GM12874 (cell line): ENCODE measurements at regions not wholly inside any gene's neighbourhood (a gene's known extent, or its start where the extent isn't known, plus 50 kb on each side); places are given as distances from the start of the nearest gene placed in this dataset.

Experiments used
- TF ChIP-seq, protein P1 (sequence below): IDR thresholded peaks from 2 replicates; pipeline ENCODE4 v1.5.1; 2011; ENCODE audit warnings: low read depth, mild to moderate bottlenecking, control low read depth, low read length, moderate library complexity; ENCODE audit not compliant: insufficient read depth

DNA sequence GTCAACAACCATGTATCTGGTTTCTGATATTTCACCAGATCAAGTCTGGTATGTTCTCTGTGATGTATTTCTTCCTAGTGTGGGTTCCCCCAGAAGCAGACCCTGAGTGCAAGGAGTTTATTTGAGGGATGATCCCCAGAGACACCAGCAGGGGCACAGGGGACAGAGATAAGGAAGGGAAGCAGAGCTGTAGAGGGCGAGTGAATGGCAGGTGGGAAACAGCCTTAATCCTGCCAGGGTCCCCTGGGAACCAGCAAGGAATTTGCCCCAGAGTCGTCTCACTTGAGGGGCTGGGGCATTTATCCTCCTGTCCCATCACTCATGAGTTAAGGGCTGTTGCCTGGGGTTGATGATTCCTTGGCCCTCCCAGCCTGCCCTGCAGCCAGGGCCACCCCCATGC lies 206.4 kb upstream of the BCOR start:
- TF ChIP-seq, protein P1, sequence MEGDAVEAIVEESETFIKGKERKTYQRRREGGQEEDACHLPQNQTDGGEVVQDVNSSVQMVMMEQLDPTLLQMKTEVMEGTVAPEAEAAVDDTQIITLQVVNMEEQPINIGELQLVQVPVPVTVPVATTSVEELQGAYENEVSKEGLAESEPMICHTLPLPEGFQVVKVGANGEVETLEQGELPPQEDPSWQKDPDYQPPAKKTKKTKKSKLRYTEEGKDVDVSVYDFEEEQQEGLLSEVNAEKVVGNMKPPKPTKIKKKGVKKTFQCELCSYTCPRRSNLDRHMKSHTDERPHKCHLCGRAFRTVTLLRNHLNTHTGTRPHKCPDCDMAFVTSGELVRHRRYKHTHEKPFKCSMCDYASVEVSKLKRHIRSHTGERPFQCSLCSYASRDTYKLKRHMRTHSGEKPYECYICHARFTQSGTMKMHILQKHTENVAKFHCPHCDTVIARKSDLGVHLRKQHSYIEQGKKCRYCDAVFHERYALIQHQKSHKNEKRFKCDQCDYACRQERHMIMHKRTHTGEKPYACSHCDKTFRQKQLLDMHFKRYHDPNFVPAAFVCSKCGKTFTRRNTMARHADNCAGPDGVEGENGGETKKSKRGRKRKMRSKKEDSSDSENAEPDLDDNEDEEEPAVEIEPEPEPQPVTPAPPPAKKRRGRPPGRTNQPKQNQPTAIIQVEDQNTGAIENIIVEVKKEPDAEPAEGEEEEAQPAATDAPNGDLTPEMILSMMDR: no peak

DNA sequence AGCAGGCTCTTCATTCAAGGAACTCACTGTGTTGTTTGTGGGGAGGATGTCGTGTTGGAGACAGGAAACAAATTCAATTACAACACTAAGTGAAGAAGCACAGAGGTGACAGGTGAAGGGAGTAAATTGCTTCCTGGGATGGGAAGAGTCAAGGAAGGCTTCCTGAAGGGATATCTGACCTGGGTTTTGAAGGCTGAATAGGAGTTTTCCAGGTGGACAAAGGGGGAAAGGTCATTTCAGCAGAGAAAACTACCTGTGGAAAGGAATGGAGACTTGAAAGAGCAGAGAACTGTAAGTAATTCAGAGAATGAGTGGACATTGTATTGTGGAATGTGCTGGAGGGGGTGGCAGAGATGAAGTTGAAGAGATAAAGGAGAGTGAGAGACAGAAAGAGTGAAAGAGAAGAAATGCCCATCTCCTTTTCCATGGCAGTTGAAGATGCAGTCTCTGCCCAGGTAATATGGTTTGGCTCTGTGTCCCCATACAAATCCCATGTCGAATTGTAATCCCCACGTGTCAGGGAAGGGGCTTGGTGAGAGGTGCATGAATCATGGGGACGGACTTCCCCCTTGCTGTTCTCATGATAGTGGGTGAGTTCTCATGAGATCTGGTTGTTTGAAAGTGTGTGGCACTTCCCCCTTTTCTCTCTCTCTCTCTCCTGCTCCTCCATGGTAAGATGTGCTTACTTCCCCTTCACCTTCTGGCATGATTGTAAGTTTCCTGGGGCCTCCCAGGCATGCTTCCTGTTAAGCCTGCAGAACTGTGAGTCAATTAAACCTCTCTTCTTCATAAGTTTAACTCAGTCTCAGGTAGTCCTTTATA lies 205.7 kb upstream of the BCOR start:
- TF ChIP-seq, protein P1: no peak

DNA sequence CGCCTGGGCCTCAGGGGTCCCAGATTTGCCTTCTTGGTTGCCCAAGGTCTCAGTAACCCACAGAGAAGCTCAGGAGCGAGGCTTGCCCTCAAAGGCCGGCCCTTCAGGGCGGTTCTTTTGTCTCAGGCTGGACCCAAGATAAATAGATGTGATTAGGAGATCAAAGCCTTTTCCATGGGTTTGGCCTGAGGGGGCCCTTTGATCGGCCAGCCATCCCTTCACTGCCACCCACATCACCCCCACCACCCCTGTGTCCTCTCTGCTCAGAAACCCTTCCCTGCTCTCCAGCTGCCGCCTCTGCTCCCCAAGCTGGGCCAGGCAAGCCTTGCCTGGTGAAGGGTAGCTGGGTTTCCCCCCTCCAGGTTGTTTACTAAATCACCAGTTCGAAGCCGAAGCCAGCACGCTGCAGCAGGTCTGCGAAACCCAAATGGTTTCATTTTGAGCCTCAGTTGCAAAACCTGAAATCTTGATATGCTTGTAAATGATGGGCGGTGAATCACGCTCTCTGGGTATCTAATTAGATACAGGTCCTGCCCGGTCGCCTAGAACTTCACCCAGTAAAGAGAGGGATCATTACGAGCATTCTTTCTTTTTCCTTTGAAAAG lies 202.6 kb upstream of the BCOR start:
- TF ChIP-seq, protein P1: no peak

DNA sequence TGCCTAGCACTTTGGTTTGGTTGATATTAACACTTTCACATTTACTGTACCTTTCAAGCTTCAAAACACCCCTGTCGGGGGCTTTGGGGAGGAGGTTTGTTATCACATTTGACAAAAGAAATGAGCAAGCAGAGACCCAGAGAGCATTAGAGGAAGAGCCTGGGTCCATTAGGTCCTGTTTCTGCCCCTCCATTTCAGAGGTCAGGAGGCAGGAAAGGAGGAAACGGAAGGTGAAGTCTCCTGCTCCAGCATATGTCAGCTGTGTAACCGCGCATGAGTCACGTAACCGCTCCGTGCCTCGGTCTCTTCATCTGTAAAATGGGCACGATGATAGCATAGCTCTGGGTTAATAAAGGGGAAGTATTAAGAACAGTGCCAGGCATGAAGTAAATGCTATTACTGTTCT lies 201.9 kb upstream of the BCOR start:
- TF ChIP-seq, protein P1: no peak

DNA sequence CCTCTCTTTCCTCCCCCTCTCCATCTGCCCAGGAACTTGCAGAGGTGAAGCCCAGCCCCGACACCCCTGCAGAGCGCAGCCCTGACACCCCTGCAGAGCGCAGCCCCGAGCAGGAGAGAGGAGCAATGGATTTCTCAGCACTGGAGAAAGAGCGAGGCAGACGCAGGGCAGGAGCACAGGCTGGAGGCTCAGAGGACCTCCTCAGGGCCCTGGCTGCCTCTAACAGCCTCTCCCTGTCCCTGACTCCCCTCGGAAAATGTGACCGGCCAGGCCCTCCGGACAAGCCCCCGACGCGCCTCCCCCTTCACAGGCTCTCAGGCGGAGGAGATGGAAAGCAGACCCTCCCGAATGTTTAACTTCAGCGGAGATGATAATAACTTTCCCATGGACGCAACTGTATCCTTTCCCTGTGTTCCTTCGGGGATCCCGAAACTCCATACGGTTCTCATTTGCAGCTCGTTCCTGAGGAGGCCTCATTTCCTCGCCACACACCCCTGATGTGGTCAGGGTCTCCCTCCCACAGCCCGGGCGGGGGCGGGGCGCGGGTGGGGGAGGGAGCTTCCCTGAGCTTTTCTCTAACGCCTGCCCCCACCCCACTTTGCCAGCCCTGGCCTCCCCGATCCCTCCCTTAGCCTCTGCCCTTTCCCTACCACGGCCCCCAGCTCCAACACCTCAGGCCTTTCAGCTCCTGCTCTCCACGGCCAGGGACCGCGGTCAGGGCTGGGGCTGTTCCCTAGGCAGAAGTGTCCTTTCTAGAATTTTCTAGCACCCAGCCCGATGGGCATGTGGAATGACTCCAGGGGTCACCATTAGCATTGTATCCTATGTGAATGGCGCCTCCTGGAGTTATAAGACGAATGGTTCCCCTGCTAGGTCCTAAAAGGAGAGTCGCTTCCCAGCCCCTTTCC lies 201.1 kb upstream of the BCOR start:
- TF ChIP-seq, protein P1: no peak

DNA sequence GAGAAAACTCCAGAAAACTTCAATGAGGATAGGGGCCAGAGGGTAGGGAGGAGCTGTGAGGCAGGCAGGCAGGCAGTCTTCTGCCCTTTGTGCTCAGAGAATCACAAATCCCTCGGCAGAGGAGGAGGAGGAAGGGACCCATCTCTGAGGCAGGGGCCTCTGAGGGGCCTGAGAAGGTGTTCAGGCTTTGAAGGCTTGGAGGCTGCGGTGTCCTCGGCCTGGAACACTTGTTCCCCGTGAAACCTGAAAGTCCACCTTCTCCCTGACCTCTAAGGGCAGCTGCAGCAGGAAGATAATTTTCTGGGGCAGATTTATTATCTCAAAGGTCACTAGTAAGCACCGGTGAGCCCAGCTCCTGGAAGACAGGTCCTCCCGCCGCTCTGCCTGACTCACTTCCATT lies 200.3 kb upstream of the BCOR start:
- TF ChIP-seq, protein P1: no peak

DNA sequence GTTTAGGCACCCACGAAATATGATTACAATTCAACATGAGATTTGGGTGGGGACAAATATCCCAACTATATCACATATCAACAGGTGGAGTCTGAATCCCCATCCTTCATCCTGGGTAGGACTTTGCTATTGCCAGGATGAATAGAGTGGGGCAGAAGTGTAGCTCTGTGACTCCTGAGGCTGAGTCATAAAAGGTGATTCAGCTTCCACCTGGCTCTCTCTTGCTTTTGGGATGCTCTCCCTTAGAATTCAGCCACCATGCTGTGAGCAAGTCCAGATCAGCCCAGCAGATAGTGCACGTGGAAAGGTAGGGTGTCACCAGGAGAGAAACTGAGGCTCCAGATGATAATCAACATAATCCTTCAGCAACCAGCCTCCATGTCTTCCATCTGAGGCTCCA lies 193.8 kb upstream of the BCOR start:
- TF ChIP-seq, protein P1: no peak
